Lower lobe of right lung (tissue), 2 donors: ENCODE measurements at regions not wholly inside any gene's neighbourhood (a gene's known extent, or its start where the extent isn't known, plus 50 kb on each side); places are given as distances from the start of the nearest gene placed in this dataset.

Experiments used
- ATAC-seq, 2 donors: fragments of 200-7000 bp; cut with Tn5 transposase; one replicate each; pipeline ENCODE4 v1.9.1; 2020 to 2022; ENCODE audit warnings: mild to moderate bottlenecking in 2 of 2, moderate library complexity in 2 of 2
- DNase-seq: peaks from one replicate; pipeline ENCODE4 v3.0.0-alpha.2; 2020
- H3K27ac ChIP-seq: fragments of 200-600 bp; one replicate; pipeline ENCODE4 v1.8.0; 2022
- H3K27me3 ChIP-seq: fragments of 200-600 bp; one replicate; pipeline ENCODE4 v1.8.0; 2022; ENCODE audit warnings: low read depth
- H3K36me3 ChIP-seq: fragments of 200-600 bp; one replicate; pipeline ENCODE4 v1.8.0; 2022; ENCODE audit warnings: mild to moderate bottlenecking
- H3K4me1 ChIP-seq: fragments of 200-600 bp; one replicate; pipeline ENCODE4 v1.8.0; 2022
- H3K4me3 ChIP-seq: fragments of 200-600 bp; one replicate; pipeline ENCODE4 v1.8.0; 2022; ENCODE audit warnings: mild to moderate bottlenecking
- H3K9me3 ChIP-seq: fragments of 200-600 bp; one replicate; pipeline ENCODE4 v1.8.0; 2022
- intact Hi-C: fragments of 100-400 bp; cut with DNase I; formaldehyde crosslinking; loops from one replicate; pipeline ENCODE4 v1.11.0; 2022
- TF ChIP-seq, protein P1 (sequence below): fragments of 200-600 bp; IDR thresholded peaks from one replicate; pipeline ENCODE4 v1.8.0; 2022; ENCODE audit warnings: antibody characterized with exemption, mild to moderate bottlenecking
- donor health status: DM: no; HTN: yes; CAD: no; lungs with severe emphysema.

GRCh38 chr4:128688846-128689437 is 120.6 kb upstream of the JADE1 start:
- Histone ChIP-seq H3K27ac (no peak overlapping the region), H3K4me3 (no peak overlapping the region), H3K4me1 (no peaks in the 10 kb centered on the region), H3K9me3 (no peaks in the 10 kb centered on the region), H3K27me3 (no peaks in the 10 kb centered on the region), H3K36me3 (no peaks in the 10 kb centered on the region)
- ATAC-seq: no peak
- intact Hi-C loops: no loop called here
- TF ChIP-seq, protein P1, sequence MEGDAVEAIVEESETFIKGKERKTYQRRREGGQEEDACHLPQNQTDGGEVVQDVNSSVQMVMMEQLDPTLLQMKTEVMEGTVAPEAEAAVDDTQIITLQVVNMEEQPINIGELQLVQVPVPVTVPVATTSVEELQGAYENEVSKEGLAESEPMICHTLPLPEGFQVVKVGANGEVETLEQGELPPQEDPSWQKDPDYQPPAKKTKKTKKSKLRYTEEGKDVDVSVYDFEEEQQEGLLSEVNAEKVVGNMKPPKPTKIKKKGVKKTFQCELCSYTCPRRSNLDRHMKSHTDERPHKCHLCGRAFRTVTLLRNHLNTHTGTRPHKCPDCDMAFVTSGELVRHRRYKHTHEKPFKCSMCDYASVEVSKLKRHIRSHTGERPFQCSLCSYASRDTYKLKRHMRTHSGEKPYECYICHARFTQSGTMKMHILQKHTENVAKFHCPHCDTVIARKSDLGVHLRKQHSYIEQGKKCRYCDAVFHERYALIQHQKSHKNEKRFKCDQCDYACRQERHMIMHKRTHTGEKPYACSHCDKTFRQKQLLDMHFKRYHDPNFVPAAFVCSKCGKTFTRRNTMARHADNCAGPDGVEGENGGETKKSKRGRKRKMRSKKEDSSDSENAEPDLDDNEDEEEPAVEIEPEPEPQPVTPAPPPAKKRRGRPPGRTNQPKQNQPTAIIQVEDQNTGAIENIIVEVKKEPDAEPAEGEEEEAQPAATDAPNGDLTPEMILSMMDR: no peak
- no peak for DNase-seq

DNA sequence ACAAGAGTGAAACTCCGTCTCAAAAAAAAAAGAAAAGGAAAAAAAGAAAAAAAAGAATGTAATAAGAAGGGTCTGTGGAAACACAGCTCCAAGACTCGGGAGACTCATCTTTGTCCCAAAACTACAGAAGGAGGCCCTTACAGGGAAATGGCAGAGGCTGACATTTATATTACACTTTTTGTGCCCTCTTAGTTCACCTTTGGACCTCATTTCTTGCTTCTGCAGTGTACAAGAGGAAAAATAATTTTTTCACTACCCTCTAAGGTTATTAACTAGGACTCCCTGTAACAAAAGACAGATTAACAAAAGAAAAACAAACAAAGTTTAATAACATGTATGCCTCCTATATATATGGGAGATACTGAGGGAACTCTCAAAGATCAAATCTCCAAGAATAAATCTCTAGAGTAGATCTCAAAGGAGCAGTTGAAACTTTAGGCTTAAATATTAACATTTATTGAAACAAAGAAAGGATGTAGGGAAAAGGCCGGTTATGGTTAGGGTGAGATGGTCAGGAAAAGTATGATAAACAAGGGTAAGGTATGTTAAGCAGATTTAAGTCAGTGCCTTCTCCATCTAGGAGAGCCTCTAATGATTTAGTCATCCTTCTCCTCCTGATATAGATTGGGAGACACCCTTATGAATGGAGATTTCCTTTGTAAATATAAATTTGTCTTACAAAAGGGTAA is 121.3 kb upstream of the JADE1 start:
- H3K36me3 ChIP-seq: no peaks in the 10 kb centered on the region
- H3K4me1 ChIP-seq: no peaks in the 10 kb centered on the region
- DNase-seq (no peak), ATAC-seq (no peak)
- intact Hi-C loops: no loop called here
- TF ChIP-seq, protein P1: no peak
- no peak overlapping the region for H3K27ac ChIP-seq
- H3K4me3 ChIP-seq: no peak overlapping the region
- H3K27me3 ChIP-seq: no peaks in the 10 kb centered on the region
- H3K9me3 ChIP-seq: no peaks in the 10 kb centered on the region

- Histone ChIP-seq H3K4me3 (no peak overlapping the region), H3K36me3 (no peaks in the 10 kb centered on the region), H3K27ac (no peak overlapping the region), H3K27me3 (no peaks in the 10 kb centered on the region), H3K4me1 (no peaks in the 10 kb centered on the region), H3K9me3 (no peaks in the 10 kb centered on the region)
- intact Hi-C loops: no loop called here
- TF ChIP-seq, protein P1: no peak
- no peak for DNase-seq
- no peak for ATAC-seq
Measured at GRCh38 chr4:128686810-128687209, 122.7 kb upstream of the JADE1 start.

GRCh38 chr4:128686032-128686465 is 123.5 kb upstream of the JADE1 start:
- TF ChIP-seq, protein P1: no peak
- Histone ChIP-seq H3K27ac (no peak overlapping the region), H3K9me3 (no peaks in the 10 kb centered on the region), H3K27me3 (no peaks in the 10 kb centered on the region), H3K4me3 (no peak overlapping the region), H3K4me1 (no peaks in the 10 kb centered on the region), H3K36me3 (no peaks in the 10 kb centered on the region)
- intact Hi-C loops: no loop called here
- no peak for DNase-seq
- ATAC-seq: no peak

DNA sequence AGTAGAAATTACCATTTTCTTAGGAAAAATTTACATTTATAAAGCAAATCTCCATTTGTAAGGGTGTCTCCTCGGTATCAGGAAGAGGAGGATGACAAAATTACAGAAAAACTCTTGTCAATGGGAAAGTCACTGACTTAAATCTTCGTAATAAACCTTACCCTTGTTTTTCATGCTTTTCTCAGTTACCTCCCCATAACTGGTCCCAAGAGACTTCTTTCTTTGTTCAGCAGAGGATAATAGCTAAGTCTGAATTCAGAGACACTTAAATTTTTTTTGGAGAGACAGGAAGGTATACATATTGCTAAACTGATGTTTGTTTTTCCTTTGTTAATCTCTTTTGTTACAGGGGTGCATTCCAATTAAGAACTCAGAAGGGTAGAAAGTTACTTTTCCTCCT is 125.5 kb upstream of the JADE1 start:
- H3K27me3 ChIP-seq: no peaks in the 10 kb centered on the region
- H3K4me1 ChIP-seq: no peaks in the 10 kb centered on the region
- no peaks in the 10 kb centered on the region for H3K36me3 ChIP-seq
- no peak overlapping the region for H3K4me3 ChIP-seq
- H3K9me3 ChIP-seq: no peaks in the 10 kb centered on the region
- no peak for DNase-seq
- intact Hi-C loops: no loop called here
- TF ChIP-seq, protein P1: no peak
- ATAC-seq: no peak
- H3K27ac ChIP-seq: no peak overlapping the region
